H7 (cell line): ENCODE measurements at regions not wholly inside any gene's neighbourhood (a gene's known extent, or its start where the extent isn't known, plus 50 kb on each side); places are given as distances from the start of the nearest gene placed in this dataset.

ENCODE experiments used
- DNase-seq: peaks from one replicate; pipeline ENCODE4 v3.0.0; 2012
- H3K27me3 ChIP-seq: 2 replicates; pipeline ENCODE4 v1.6.0; 2011; ENCODE audit warnings: mild to moderate bottlenecking, low read length; ENCODE audit not compliant: control insufficient read depth, insufficient read depth
- H3K36me3 ChIP-seq: replicated peaks from 2 replicates; pipeline ENCODE4 v1.5.1; 2011; ENCODE audit warnings: low read length; ENCODE audit not compliant: control insufficient read depth, insufficient read depth
- H3K4me3 ChIP-seq: 2 replicates; pipeline ENCODE4 v1.5.1; 2011; ENCODE audit warnings: low read depth, mild to moderate bottlenecking, control low read depth, low read length, moderate library complexity; ENCODE audit not compliant: insufficient read depth

- no peak for DNase-seq
- H3K4me3 ChIP-seq: no peak overlapping the region
- H3K27me3 ChIP-seq: no peaks in the 10 kb centered on the region
Observed at GRCh38 chr15:48012191-48012590, 108.6 kb upstream of the SLC24A5 start.

GRCh38 chr15:48016865-48017264, 103.9 kb upstream of the SLC24A5 start:
- no peak for DNase-seq
- Histone ChIP-seq H3K4me3 (no peak overlapping the region), H3K27me3 (no peaks in the 10 kb centered on the region), H3K36me3 (no peaks in the 10 kb centered on the region)

More at GRCh38 chr15:48012191-48012590, 108.6 kb upstream of the SLC24A5 start:
- H3K36me3 ChIP-seq: no peaks in the 10 kb centered on the region

DNA sequence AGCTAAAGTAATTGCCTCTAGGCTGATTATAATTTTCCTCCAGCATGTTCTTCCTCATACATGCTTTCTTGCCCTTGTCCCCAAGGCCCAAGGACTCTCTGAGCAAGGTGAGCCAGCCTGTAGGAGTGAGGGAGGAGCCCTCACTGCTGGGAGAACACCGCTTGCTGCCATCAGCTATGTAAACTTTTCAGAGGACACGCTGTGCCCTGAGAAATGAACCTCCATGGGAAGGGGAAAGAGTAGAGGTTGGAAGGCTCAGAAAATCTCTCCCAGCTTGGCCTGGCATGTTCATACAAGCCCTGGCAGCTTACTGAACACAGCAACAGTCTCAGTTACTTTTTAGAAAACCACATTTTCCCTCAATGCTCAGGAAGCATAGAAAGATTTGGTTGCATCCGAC, 103.0 kb upstream of the SLC24A5 start:
- H3K27me3 ChIP-seq: no peaks in the 10 kb centered on the region
- no peak for DNase-seq
- H3K4me3 ChIP-seq: no peak overlapping the region
- no peaks in the 10 kb centered on the region for H3K36me3 ChIP-seq

- Histone ChIP-seq H3K27me3 (no peaks in the 10 kb centered on the region), H3K36me3 (no peaks in the 10 kb centered on the region), H3K4me3 (no peak overlapping the region)
- DNase-seq: no peak
Observed at GRCh38 chr15:48020166-48020565, 100.6 kb upstream of the SLC24A5 start.

DNA sequence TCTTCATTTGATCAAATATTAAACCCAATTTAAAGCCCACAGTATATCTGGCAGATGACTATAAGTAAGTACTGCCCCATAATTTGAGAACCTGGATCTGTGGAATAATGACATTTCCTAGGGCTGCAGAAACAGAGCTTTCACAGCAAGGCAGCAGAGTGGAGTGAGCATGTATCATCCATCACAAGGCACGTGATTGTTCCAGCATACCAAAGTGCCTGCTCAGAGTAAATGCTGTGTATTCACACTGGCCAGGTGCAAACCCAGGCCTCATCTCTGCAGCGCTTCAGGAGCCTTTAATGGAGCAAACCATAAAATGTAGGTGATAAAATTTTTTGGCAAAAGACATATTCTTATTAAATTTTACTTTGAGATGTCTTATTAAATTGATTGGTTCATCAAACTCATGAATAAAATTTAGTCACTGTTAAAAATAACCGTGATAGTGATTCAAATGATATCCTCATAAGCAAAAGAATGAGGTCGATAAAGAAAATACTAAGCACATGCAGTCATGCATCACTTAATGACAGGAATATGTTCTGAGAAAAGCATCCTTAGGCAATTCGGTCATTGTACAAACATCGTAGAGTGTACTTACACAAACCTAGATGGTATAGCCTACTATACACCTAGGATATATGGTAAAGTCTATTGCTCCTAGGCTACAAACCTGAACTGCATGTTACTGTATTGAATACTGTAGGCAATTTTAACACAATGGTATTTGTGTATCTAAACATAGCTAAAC, 99.3 kb upstream of the SLC24A5 start:
- no peak for DNase-seq
- no peaks in the 10 kb centered on the region for H3K36me3 ChIP-seq

DNA sequence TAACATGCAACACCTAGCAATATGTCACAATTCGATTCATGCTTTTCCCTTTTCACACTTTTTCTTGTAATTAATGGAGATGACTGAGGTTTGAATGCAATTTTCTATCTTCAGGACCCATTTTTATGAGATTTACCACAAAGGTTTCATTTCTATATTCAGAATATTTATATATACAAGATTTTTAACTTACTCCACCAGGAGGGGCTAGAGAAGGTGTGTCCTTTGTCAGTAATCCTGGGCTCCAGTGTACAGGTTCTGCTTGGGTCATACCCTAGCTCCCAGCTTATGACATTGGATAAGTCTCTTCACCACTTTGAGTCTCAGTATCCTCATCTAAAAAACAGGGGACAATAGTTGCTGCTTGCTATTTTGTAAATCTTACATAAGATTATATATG, 95.7 kb upstream of the SLC24A5 start:
- DNase-seq: peak; percentile 12
- H3K36me3 ChIP-seq: no peaks in the 10 kb centered on the region
- no peak overlapping the region for H3K4me3 ChIP-seq
- no peaks in the 10 kb centered on the region for H3K27me3 ChIP-seq

More for the DNA sequence above, 99.3 kb upstream of the SLC24A5 start:
- H3K4me3 ChIP-seq: no peak overlapping the region
- H3K27me3 ChIP-seq: no peaks in the 10 kb centered on the region

- Histone ChIP-seq H3K27me3 (no peaks in the 10 kb centered on the region), H3K36me3 (no peaks in the 10 kb centered on the region), H3K4me3 (no peak overlapping the region)
- DNase-seq: no peak
Observed at GRCh38 chr15:48028712-48029111, 92.1 kb upstream of the SLC24A5 start.

DNA sequence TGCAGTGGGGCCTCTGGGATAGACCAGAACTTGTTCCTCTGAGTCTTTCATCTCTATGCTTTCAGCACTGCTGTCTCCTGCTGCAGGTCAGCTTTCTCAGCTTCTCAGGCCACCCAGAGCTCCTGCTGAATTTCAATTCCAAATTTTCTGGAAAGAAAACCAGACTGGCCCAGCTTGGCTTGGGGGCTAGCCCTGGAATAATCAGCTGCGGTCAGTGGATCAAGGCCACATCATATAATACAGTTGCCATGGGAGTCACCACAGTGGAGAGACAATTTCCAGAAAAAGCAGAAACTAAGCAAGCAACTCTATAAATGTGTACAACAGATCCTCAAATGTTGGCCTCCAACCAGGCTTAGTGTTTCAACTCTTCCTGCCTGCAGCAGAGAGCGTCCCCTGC, 91.1 kb upstream of the SLC24A5 start:
- Histone ChIP-seq H3K4me3 (no peak overlapping the region), H3K36me3 (no peaks in the 10 kb centered on the region), H3K27me3 (no peaks in the 10 kb centered on the region)
- no peak for DNase-seq

DNA sequence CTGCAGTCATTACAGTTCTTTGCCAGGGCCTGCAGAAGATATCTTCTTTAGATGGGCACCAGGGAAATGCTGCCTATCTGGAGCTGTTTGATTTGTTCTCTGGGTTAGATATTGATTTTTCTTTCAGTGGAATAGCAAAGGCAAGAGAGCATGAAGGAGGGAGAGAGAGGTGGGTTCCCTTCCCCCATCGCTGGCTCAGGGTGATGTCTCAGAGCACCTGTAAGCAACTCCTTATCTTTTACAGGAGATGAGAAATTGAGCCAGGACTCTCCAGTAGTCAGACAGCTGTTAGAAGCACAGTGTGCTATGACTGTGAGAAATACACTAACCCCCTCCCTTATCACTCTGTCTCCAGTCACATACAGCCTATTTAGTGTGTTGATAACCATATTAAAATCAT, 89.3 kb upstream of the SLC24A5 start:
- DNase-seq: no peak
- Histone ChIP-seq H3K4me3 (no peak overlapping the region), H3K27me3 (no peaks in the 10 kb centered on the region), H3K36me3 (no peaks in the 10 kb centered on the region)

- H3K4me3 ChIP-seq: no peak overlapping the region
- DNase-seq: no peak
Observed at GRCh38 chr15:48031973-48032372, 88.8 kb upstream of the SLC24A5 start.

DNA sequence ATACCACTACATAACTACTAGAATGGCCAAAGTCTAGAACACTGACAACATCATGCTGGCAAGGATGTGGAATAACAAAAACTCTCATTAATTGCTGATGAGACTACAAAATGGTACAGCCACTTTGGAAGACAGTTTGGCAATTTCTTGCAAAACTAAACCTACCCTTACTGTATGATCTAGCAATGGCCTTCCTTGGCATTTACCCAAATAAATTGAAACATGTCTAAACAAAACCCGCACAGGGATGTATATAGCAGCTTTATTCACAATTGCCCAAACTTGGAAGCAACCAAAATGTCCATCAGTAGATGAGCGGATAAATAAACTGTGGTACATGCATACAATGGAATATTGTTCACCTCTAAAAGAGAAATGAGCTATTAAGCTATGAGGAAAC, 87.9 kb upstream of the SLC24A5 start:
- no peaks in the 10 kb centered on the region for H3K27me3 ChIP-seq
- no peak for DNase-seq
- H3K4me3 ChIP-seq: no peak overlapping the region
- H3K36me3 ChIP-seq: no peaks in the 10 kb centered on the region

More at GRCh38 chr15:48031973-48032372, 88.8 kb upstream of the SLC24A5 start:
- no peaks in the 10 kb centered on the region for H3K27me3 ChIP-seq
- H3K36me3 ChIP-seq: no peaks in the 10 kb centered on the region

GRCh38 chr15:48038221-48038620, 82.6 kb upstream of the SLC24A5 start:
- Histone ChIP-seq H3K4me3 (no peak overlapping the region), H3K27me3 (no peaks in the 10 kb centered on the region), H3K36me3 (no peaks in the 10 kb centered on the region)
- no peak for DNase-seq

DNA sequence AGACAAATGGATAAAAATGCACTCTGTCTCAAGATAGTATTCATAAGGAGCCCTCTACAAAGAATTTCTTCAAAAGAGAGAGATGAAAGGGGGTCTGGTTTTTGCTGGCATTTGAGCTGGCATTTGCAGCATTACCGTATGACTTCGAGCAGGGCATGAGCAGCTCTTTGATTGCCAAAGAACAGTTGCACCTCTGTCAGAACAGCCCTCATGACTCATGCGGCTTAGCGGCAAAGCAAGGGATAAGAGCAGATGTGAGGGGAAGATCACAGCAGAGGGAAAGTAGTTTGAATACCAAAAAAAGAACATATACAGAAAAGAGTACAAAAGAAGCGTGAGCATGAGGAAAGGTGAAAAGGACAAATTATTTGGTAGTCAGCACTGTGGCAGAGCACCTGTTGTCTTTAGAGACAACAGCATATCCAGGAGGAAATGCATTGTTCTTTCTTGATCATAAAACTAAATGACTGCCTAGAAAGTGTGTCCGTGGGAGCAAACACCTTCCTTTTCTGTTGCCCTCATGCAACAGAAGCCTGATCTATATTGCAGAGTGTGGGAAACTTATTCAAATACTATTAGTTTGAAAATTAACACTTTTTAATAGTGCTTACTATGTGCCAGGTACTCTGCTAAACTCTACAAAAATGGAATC, 80.5 kb upstream of the SLC24A5 start:
- DNase-seq: no peak
- Histone ChIP-seq H3K36me3 (no peaks in the 10 kb centered on the region), H3K4me3 (no peak overlapping the region), H3K27me3 (no peaks in the 10 kb centered on the region)

DNA sequence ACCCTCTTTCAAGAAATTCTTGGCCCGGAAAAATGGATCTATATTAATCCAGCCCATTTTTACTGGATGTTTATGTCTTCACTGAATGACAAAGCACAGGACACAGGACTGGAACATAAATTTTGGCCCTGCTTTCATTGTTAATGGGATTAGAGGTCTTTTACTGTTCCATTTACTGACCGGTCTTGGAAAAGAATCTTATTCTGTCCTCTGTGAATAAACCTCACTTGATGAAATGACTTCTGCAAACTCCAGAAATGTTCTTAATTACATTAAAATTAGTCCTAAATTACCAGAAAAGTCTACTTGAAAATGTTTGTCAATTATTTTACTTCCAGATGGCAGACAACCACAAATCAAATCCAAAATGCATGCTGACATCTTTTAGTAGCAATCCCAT, 79.3 kb upstream of the SLC24A5 start:
- H3K27me3 ChIP-seq: no peaks in the 10 kb centered on the region
- DNase-seq: no peak
- H3K4me3 ChIP-seq: no peak overlapping the region

GRCh38 chr15:48046813-48047438, 73.9 kb upstream of the SLC24A5 start:
- Histone ChIP-seq H3K27me3 (no peaks in the 10 kb centered on the region), H3K4me3 (no peak overlapping the region), H3K36me3 (no peaks in the 10 kb centered on the region)
- peak; percentile 15 for DNase-seq

More for the DNA sequence above, 79.3 kb upstream of the SLC24A5 start:
- no peaks in the 10 kb centered on the region for H3K36me3 ChIP-seq
